Activated naive CD4-positive, alpha-beta T cell treated with anti-CD3 and anti-CD28 coated beads, Interleukin-2, amount 50 U/mL, for 24 hours (primary cell): ENCODE measurements at regions not wholly inside any gene's neighbourhood (a gene's known extent, or its start where the extent isn't known, plus 50 kb on each side); places are given as distances from the start of the nearest gene placed in this dataset.

Experiments used
- H3K27ac Mint-ChIP-seq: one replicate; pipeline ENCODE4 v1.8.0; 2021; ENCODE audit warnings: mild to moderate bottlenecking, mixed read lengths
- H3K27me3 Mint-ChIP-seq: one replicate; pipeline ENCODE4 v1.8.0; 2021; ENCODE audit warnings: mixed read lengths
- H3K36me3 Mint-ChIP-seq: one replicate; pipeline ENCODE4 v1.8.0; 2021; ENCODE audit warnings: mixed read lengths
- H3K4me1 Mint-ChIP-seq: one replicate; pipeline ENCODE4 v1.8.0; 2021; ENCODE audit warnings: mixed read lengths
- H3K4me3 Mint-ChIP-seq: one replicate; pipeline ENCODE4 v1.8.0; 2021; ENCODE audit warnings: mild to moderate bottlenecking, mixed read lengths
- H3K9me3 Mint-ChIP-seq: one replicate; pipeline ENCODE4 v1.8.0; 2021; ENCODE audit warnings: mixed read lengths

GRCh38 chr2:41903474-41904135, 144.2 kb upstream of the PKDCC start:
- Mint-ChIP-seq H3K4me3 (no peak overlapping the region), H3K4me1 (no peaks in the 10 kb centered on the region), H3K27ac (no peak overlapping the region), H3K9me3 (no peaks in the 10 kb centered on the region), H3K27me3 (peaks cover 18% of the 10 kb centered on the region), H3K36me3 (no peaks in the 10 kb centered on the region)

- no peaks in the 10 kb centered on the region for H3K9me3 Mint-ChIP-seq
- H3K27me3 Mint-ChIP-seq, result peaks cover 18% of the 10 kb centered on the region
- no peaks in the 10 kb centered on the region for H3K4me1 Mint-ChIP-seq
- H3K36me3 Mint-ChIP-seq, result no peaks in the 10 kb centered on the region
- no peak overlapping the region for H3K4me3 Mint-ChIP-seq
- H3K27ac Mint-ChIP-seq, result no peak overlapping the region
Observed at GRCh38 chr2:41904459-41904858, 143.4 kb upstream of the PKDCC start.

- Mint-ChIP-seq H3K27me3 (peaks cover 22% of the 10 kb centered on the region), H3K4me1 (no peaks in the 10 kb centered on the region), H3K36me3 (no peaks in the 10 kb centered on the region), H3K9me3 (no peaks in the 10 kb centered on the region), H3K27ac (no peak overlapping the region), H3K4me3 (no peak overlapping the region)
Observed at GRCh38 chr2:41905597-41906337, 142.1 kb upstream of the PKDCC start.

- Mint-ChIP-seq H3K4me1 (no peaks in the 10 kb centered on the region), H3K36me3 (no peaks in the 10 kb centered on the region), H3K9me3 (no peaks in the 10 kb centered on the region), H3K27ac (no peak overlapping the region), H3K4me3 (no peak overlapping the region), H3K27me3 (peaks cover 22% of the 10 kb centered on the region)
Observed at GRCh38 chr2:41906338-41906725, 141.5 kb upstream of the PKDCC start.

- Mint-ChIP-seq H3K27me3 (peaks cover 22% of the 10 kb centered on the region), H3K36me3 (no peaks in the 10 kb centered on the region), H3K4me1 (no peaks in the 10 kb centered on the region), H3K4me3 (no peak overlapping the region), H3K9me3 (no peaks in the 10 kb centered on the region), H3K27ac (no peak overlapping the region)
Observed at GRCh38 chr2:41907141-41907540, 140.7 kb upstream of the PKDCC start.

- Mint-ChIP-seq H3K9me3 (no peaks in the 10 kb centered on the region), H3K27me3 (peaks cover 21% of the 10 kb centered on the region), H3K4me3 (no peak overlapping the region), H3K36me3 (no peaks in the 10 kb centered on the region), H3K4me1 (no peaks in the 10 kb centered on the region), H3K27ac (peak overlapping the region; percentile 19)
Observed at GRCh38 chr2:41907771-41908207, 140.0 kb upstream of the PKDCC start.

- H3K4me3 Mint-ChIP-seq, result no peak overlapping the region
- peak overlapping the region; percentile 27 for H3K27ac Mint-ChIP-seq
- H3K4me1 Mint-ChIP-seq, result no peaks in the 10 kb centered on the region
- no peaks in the 10 kb centered on the region for H3K36me3 Mint-ChIP-seq
- peaks cover 20% of the 10 kb centered on the region for H3K27me3 Mint-ChIP-seq
- H3K9me3 Mint-ChIP-seq, result no peaks in the 10 kb centered on the region
Observed at GRCh38 chr2:41908349-41908748, 139.5 kb upstream of the PKDCC start.

- Mint-ChIP-seq H3K27me3 (peaks cover 22% of the 10 kb centered on the region), H3K4me3 (no peak overlapping the region), H3K27ac (no peak overlapping the region), H3K36me3 (no peaks in the 10 kb centered on the region), H3K9me3 (no peaks in the 10 kb centered on the region), H3K4me1 (no peaks in the 10 kb centered on the region)
Observed at GRCh38 chr2:41909584-41909983, 138.2 kb upstream of the PKDCC start.

GRCh38 chr2:41910126-41910525, 137.7 kb upstream of the PKDCC start:
- H3K4me3 Mint-ChIP-seq, result no peak overlapping the region
- no peaks in the 10 kb centered on the region for H3K36me3 Mint-ChIP-seq
- H3K27ac Mint-ChIP-seq, result no peak overlapping the region
- no peaks in the 10 kb centered on the region for H3K9me3 Mint-ChIP-seq
- peaks cover 21% of the 10 kb centered on the region for H3K27me3 Mint-ChIP-seq
- no peaks in the 10 kb centered on the region for H3K4me1 Mint-ChIP-seq

GRCh38 chr2:41911033-41911432, 136.8 kb upstream of the PKDCC start:
- Mint-ChIP-seq H3K27ac (no peak overlapping the region), H3K9me3 (no peaks in the 10 kb centered on the region), H3K4me1 (no peaks in the 10 kb centered on the region), H3K4me3 (no peak overlapping the region), H3K27me3 (peaks cover 21% of the 10 kb centered on the region), H3K36me3 (no peaks in the 10 kb centered on the region)

GRCh38 chr2:41912337-41912736, 135.5 kb upstream of the PKDCC start:
- Mint-ChIP-seq H3K4me3 (no peak overlapping the region), H3K27ac (no peak overlapping the region), H3K27me3 (peaks cover 15% of the 10 kb centered on the region), H3K4me1 (no peaks in the 10 kb centered on the region), H3K9me3 (no peaks in the 10 kb centered on the region), H3K36me3 (no peaks in the 10 kb centered on the region)

- H3K4me3 Mint-ChIP-seq, result no peak overlapping the region
- no peaks in the 10 kb centered on the region for H3K36me3 Mint-ChIP-seq
- H3K4me1 Mint-ChIP-seq, result no peaks in the 10 kb centered on the region
- H3K9me3 Mint-ChIP-seq, result no peaks in the 10 kb centered on the region
- H3K27ac Mint-ChIP-seq, result no peak overlapping the region
- peaks cover 15% of the 10 kb centered on the region for H3K27me3 Mint-ChIP-seq
Observed at GRCh38 chr2:41912776-41913175, 135.0 kb upstream of the PKDCC start.

GRCh38 chr2:41913311-41913710, 134.5 kb upstream of the PKDCC start:
- no peaks in the 10 kb centered on the region for H3K36me3 Mint-ChIP-seq
- no peak overlapping the region for H3K4me3 Mint-ChIP-seq
- H3K4me1 Mint-ChIP-seq, result no peaks in the 10 kb centered on the region
- H3K27ac Mint-ChIP-seq, result no peak overlapping the region
- peaks cover 14% of the 10 kb centered on the region for H3K27me3 Mint-ChIP-seq
- no peaks in the 10 kb centered on the region for H3K9me3 Mint-ChIP-seq

GRCh38 chr2:41913921-41914609, 133.8 kb upstream of the PKDCC start:
- Mint-ChIP-seq H3K36me3 (no peaks in the 10 kb centered on the region), H3K9me3 (no peaks in the 10 kb centered on the region), H3K27me3 (peaks cover 11% of the 10 kb centered on the region), H3K4me3 (no peak overlapping the region), H3K4me1 (no peaks in the 10 kb centered on the region), H3K27ac (no peak overlapping the region)

- no peaks in the 10 kb centered on the region for H3K9me3 Mint-ChIP-seq
- H3K27me3 Mint-ChIP-seq, result peaks cover 7% of the 10 kb centered on the region
- H3K4me3 Mint-ChIP-seq, result no peak overlapping the region
- H3K27ac Mint-ChIP-seq, result no peak overlapping the region
- no peaks in the 10 kb centered on the region for H3K36me3 Mint-ChIP-seq
- no peaks in the 10 kb centered on the region for H3K4me1 Mint-ChIP-seq
Observed at GRCh38 chr2:41914936-41915335, 132.9 kb upstream of the PKDCC start.

GRCh38 chr2:41916177-41916576, 131.6 kb upstream of the PKDCC start:
- Mint-ChIP-seq H3K4me3 (no peak overlapping the region), H3K27me3 (peaks cover 7% of the 10 kb centered on the region), H3K4me1 (no peaks in the 10 kb centered on the region), H3K27ac (no peak overlapping the region), H3K9me3 (no peaks in the 10 kb centered on the region), H3K36me3 (no peaks in the 10 kb centered on the region)
